ENCODE measurements at regions not wholly inside any gene's neighbourhood (a gene's known extent, or its start where the extent isn't known, plus 50 kb on each side); places are given as distances from the start of the nearest gene placed in this dataset.

GRCh38 chr7:67773081-67773480 is 776.4 kb downstream of the TYW1 start:
- DNase-seq, result no peak

DNA sequence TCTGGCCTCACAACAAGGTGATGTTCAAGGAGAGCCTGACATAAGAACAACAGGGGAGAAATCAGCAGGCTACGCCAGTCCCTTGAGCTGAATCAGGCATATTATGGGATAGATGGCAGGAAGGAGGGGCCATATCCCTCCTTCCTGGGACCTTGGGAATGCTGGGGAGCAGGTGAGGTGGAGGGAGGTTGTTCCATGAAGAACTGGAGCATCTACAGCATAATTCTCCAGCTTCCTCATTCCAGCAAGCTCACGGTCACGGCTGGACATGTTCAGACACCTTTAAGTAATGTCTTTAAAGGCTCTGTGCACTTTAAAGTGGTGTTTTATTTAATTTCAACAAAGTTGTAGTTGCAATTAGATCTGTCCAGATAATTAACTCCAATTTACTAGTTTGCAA is 780.5 kb downstream of the TYW1 start:
- no peak for DNase-seq

DNA sequence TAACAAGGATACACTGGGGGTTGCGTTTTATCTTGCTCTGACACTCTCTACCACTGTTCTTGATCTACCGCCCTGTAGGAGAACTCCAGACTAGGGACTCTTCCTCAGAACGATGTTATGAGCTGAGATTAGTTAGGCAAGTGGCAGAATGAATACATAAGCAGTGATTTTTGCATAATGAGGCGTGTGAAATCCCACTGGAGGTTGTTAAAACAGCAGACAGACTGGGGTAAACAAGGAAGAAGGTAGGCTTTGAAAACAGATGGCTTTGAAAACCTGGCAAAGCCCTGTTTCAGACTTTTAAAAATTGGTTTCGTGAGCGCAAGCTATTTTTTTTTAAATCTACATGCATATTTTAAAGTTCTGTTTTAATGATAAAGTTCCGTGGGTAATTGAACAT is 785.2 kb downstream of the TYW1 start:
- peak; percentile 37 for DNase-seq

GRCh38 chr7:67786021-67786420 is 789.4 kb downstream of the TYW1 start:
- DNase-seq, result peak; percentile 51

DNA sequence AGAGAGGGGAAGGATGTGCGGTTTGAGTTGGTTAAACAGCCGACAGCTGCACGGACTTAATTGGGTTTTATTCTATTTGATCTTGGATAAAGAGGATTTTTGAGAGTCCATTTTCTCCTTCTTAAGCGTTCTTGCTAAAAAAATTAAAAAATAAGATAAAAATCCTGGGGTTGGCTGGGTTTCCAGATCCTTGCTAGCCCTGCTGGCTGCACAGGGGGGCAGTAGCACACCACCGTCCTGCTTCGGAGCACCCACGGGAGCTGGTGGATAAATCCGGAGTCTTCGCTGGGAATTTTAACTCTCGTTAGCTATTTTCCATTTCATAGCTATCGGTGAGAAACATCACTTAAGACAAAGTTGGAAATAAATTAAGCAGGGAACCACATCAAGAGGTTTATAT is 792.0 kb downstream of the TYW1 start:
- DNase-seq, result no peak

GRCh38 chr7:67791918-67792317 is 795.3 kb downstream of the TYW1 start:
- DNase-seq, result peak; percentile 21

DNA sequence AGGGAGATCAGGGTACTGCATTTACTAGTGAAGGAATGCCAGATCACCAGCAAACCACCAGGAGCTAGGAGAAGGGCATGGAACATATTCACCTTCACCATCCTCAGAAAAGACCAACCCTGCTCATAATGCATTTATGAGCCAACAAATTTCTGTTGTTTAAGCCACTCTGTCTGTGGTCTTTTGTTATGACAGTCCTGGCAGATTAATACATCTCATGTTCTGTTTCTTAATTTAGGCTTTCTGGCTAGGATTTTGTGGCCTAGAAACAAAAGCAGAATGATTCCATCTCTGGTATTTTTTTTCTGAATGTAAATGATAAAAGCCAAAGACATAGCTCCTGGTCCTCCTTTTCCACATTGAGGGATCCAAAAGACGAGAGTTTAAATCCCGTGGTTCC is 797.9 kb downstream of the TYW1 start:
- no peak for DNase-seq

GRCh38 chr7:67803789-67804188 is 807.2 kb downstream of the TYW1 start:
- no peak for DNase-seq

- DNase-seq, result no peak
Observed at GRCh38 chr7:67805921-67806471, 809.4 kb downstream of the TYW1 start.

- no peak for DNase-seq
Observed at GRCh38 chr7:67807826-67808225, 811.2 kb downstream of the TYW1 start.

DNA sequence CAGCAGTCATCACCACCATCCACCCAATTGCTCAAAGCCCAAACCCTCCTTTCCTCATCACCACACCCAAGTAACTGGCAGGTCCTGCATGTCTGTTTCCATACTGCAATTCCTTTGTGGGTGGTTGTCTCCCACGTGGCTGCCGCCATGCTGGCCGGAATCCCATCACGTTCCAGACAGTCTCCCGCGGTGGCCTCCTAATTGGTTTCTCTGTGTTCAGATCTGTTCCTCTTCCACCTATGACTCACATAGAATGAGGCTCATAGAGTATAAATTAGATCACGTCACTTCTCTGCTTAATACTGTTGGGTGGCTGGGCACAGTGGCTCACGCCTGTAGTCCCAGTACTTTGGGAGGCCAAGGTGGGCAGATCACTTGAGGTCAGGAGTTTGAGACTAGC is 813.0 kb downstream of the TYW1 start:
- no peak for DNase-seq

DNA sequence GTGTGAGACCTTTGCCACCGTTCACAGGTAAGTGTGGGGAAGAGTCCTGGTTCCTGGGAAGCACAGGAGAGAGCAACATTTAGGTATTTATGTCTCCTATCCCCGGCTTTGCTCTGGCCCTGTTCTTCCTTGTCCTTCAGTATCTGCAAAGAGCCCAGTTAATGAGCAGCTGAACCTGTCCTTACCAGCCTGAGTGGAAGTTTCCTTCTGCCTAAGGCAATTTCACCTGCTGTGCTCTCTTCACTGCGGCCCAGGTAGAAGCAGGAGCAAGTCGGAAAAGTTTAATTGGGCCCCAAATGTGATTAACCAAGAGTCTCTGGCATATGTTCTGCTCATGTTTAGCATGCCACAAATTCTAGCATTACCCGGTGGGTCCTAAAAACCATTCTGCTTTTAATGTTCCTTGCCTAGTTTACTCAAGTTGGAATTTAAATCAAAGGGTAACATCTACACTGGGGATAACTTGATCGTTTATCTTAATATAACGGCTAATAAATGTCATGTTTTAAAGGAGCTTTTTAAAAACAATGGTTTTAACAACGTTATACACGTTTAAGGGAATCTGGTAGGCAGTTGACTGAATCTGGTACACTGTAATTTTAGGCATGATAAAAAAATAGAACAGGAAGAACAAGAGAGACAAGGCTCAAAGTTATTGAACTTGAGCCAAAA is 817.1 kb downstream of the TYW1 start:
- no peak for DNase-seq

- no peak for DNase-seq
Observed at GRCh38 chr7:67817481-67817880, 820.8 kb downstream of the TYW1 start.

DNA sequence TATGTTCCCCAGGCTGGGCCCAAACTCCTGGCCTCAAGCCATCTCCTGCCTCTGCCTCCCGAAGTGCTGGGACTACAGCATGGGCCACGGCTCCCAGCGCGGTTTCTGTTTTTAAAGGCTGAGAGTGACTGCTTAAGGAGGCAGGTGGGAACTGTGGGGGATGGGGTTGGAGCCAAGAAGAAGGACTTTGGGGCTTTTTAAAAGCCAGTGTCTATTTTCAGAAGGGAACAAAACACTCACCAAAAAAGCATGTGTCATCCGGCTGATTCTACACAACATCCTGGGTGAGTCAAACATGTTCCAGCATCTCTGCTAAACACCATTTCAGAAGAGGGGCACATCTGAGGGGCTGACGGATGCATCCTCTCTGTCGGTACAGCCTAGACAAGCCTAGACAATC is 824.5 kb downstream of the TYW1 start:
- DNase-seq, result no peak

- DNase-seq, result no peak
Observed at GRCh38 chr7:67823345-67823744, 826.7 kb downstream of the TYW1 start.

DNA sequence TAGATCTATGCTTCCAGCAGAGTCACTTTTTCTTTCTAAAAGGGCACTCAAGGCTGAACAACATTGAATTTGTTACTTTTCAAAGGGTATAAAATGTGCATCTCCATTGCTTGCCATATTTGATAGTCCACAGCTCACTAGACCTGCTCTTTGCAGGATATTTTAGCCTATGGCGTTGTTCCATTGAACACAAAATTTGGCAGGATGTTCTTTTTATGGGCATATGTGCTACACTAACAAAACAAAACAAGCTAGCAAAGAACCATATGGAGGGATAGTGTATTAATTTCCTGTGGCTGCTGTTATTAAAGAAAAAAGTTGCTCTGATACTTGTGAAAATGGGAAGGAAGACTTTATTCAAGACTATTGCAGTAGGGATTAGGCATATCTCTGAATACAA is 828.7 kb downstream of the TYW1 start:
- DNase-seq, result no peak

DNA sequence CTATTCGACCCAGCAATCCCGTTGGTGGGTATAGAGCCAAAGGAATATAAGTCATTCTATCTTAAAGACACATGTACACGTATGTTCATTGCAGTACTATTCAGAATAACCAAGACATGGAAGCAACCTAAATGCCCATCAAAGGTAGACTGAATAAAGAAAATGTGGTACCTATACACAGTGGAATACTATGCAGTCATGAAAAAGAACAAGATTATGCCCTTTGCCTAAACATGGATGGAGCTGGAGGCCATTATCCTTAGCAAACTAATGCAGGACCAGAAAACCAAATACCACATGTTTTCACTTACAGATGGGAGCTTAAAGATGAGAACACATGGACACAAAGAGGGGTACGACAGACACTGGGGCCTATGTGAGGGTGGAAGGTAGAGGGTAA is 845.3 kb downstream of the TYW1 start:
- DNase-seq, result no peak

DNA sequence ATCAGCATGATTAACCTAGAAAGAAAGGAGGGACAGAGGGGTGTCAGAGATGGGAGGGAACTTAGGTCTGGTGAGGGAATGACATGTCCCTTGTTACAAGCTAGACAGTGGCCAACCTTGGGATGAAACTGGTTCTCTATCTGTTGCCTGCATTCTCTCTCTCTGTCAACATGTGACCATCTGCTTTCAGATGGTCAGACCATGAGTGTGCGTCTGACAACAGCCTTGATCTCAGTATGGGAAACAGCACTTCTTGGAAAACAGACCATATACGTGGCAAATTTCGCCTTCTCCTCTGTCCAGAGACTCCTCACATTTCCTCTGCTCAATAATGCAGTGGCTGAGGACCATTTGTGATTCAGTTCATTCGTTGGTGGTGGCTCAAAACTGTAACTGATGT is 845.9 kb downstream of the TYW1 start:
- no peak for DNase-seq

- no peak for DNase-seq
Observed at GRCh38 chr7:67843001-67843565, 846.5 kb downstream of the TYW1 start.

GRCh38 chr7:67843615-67844014 is 847.0 kb downstream of the TYW1 start:
- no peak for DNase-seq

GRCh38 chr7:67847092-67847787 is 850.6 kb downstream of the TYW1 start:
- DNase-seq, result no peak

- DNase-seq, result peak; percentile 75
Observed at GRCh38 chr7:67854221-67855178, 857.9 kb downstream of the TYW1 start.

- no peak for DNase-seq
Observed at GRCh38 chr7:67855322-67855721, 858.7 kb downstream of the TYW1 start.

Data from NCI-H2171 (cell line).